Esophagus squamous epithelium (tissue), 5 donors: ENCODE measurements at regions not wholly inside any gene's neighbourhood (a gene's known extent, or its start where the extent isn't known, plus 50 kb on each side); places are given as distances from the start of the nearest gene placed in this dataset.

Source experiments
- DNase-seq: peaks from one replicate; lab custom pipeline; 2025; lab: John Stamatoyannopoulos, UW
- H3K27ac ChIP-seq, 4 donors: fragments of 200-600 bp; sonication (generic); one replicate each; pipeline ENCODE4 v1.5.1; 2016 to 2019; ENCODE audit warnings: mild to moderate bottlenecking in 1 of 4
- H3K27me3 ChIP-seq, 4 donors: fragments of 200-600 bp; sonication (generic); 1 replicate in 3 of 4; 2 replicates in 1 of 4; pipeline versions ENCODE4 v1.5.1 to v1.6.0; 2017 to 2021; ENCODE audit warnings: antibody characterized with exemption in 1 of 4
- H3K36me3 ChIP-seq, 3 donors: fragments of 200-600 bp; sonication (generic); one replicate each; pipeline ENCODE4 v1.5.1; 2016 to 2019
- H3K4me1 ChIP-seq, 3 donors: fragments of 200-600 bp; sonication (generic); one replicate each; pipeline ENCODE4 v1.5.1; 2017 to 2019
- H3K4me3 ChIP-seq, 4 donors: fragments of 200-600 bp; sonication (generic); 1 replicate in 3 of 4; 2 replicates in 1 of 4; pipeline ENCODE4 v1.5.1; 2016 to 2019; ENCODE audit warnings: mild to moderate bottlenecking in 2 of 4, moderate library complexity in 1 of 4
- H3K9me3 ChIP-seq, 3 donors: fragments of 200-600 bp; sonication (generic); one replicate each; pipeline ENCODE4 v1.5.1; 2016 to 2019
- CTCF ChIP-seq, 6 experiments: fragments of 450-650 bp in 4 of 6; fragments of 200-600 bp in 2 of 6; sonication (generic) in 2 of 6; IDR thresholded peaks; one replicate each; pipeline ENCODE4 v1.5.1; 2016 to 2019; ENCODE audit warnings: antibody characterized with exemption in 6 of 6, mild to moderate bottlenecking in 4 of 6, moderate library complexity in 4 of 6
- POLR2A ChIP-seq, 4 donors: fragments of 450-650 bp; IDR thresholded peaks; one replicate each; pipeline ENCODE4 v1.6.1; 2017; ENCODE audit warnings: antibody characterized with exemption in 4 of 4, mild to moderate bottlenecking in 4 of 4, moderate library complexity in 3 of 4
- WGBS, 2 donors: methylation state at CpG; one replicate each; pipeline ENCODE4 v1.1.5; 2018; 5-methylcytosine and 5-hydroxymethylcytosine counted together
- intact Hi-C: fragments of 100-400 bp; cut with DNase I; formaldehyde crosslinking; loops from one replicate; pipeline ENCODE4 v1.15.0; 2022
- donor health status: DM: yes; HTN: yes; CAD: no.

- Histone ChIP-seq H3K4me1 (no peaks in the 10 kb centered on the region), H3K9me3 (no peaks in the 10 kb centered on the region), H3K4me3 (no peak overlapping the region), H3K27ac (no peak overlapping the region), H3K36me3 (no peaks in the 10 kb centered on the region), H3K27me3 (no peaks in the 10 kb centered on the region)
- no peak for DNase-seq
- intact Hi-C loops: no loop called here
- TF ChIP-seq CTCF (IDR thresholded peaks at IDR 0.05): no peak
- no peak for TF ChIP-seq POLR2A (IDR thresholded peaks at IDR 0.05)
- WGBS, 2 donors: 87 to 91% methylated on average over 2 of the region's 2 CpGs
Observed at GRCh38 chr3:106047221-106047620, 178.4 kb upstream of the CBLB start.

- no peak for DNase-seq
- intact Hi-C loops: no loop called here
- whole genome bisulfite sequencing, 2 donors: 87 to 88% methylated on average over 2 of the region's 2 CpGs
- no peak for TF ChIP-seq CTCF (IDR thresholded peaks at IDR 0.05)
- TF ChIP-seq POLR2A (IDR thresholded peaks at IDR 0.05): no peak
- H3K27ac ChIP-seq: no peak overlapping the region
- H3K4me1 ChIP-seq: no peaks in the 10 kb centered on the region
- no peak overlapping the region for H3K4me3 ChIP-seq
- no peaks in the 10 kb centered on the region for H3K36me3 ChIP-seq
- H3K9me3 ChIP-seq: no peaks in the 10 kb centered on the region
- no peaks in the 10 kb centered on the region for H3K27me3 ChIP-seq
Observed at GRCh38 chr3:106048946-106049481, 180.2 kb upstream of the CBLB start.

- TF ChIP-seq CTCF (IDR thresholded peaks at IDR 0.05) (no peak), POLR2A (IDR thresholded peaks at IDR 0.05) (no peak)
- DNase-seq: no peak
- intact Hi-C loops: no loop called here
Observed at GRCh38 chr3:106049821-106050220, 181.0 kb upstream of the CBLB start.

GRCh38 chr3:106056931-106057330 is 188.1 kb upstream of the CBLB start:
- Histone ChIP-seq H3K27me3 (no peaks in the 10 kb centered on the region), H3K36me3 (no peaks in the 10 kb centered on the region), H3K4me3 (no peak overlapping the region), H3K9me3 (no peaks in the 10 kb centered on the region), H3K27ac (no peak overlapping the region), H3K4me1 (no peaks in the 10 kb centered on the region)
- intact Hi-C loops: no loop called here
- no peak for DNase-seq
- TF ChIP-seq POLR2A (IDR thresholded peaks at IDR 0.05): no peak
- no peak for TF ChIP-seq CTCF (IDR thresholded peaks at IDR 0.05)
- 82 to 92% methylated on average over 3 of the region's 3 CpGs for WGBS, 2 donors

More at GRCh38 chr3:106049821-106050220, 181.0 kb upstream of the CBLB start:
- H3K4me1 ChIP-seq: no peaks in the 10 kb centered on the region
- H3K27ac ChIP-seq: no peak overlapping the region
- H3K27me3 ChIP-seq: no peaks in the 10 kb centered on the region
- no peaks in the 10 kb centered on the region for H3K36me3 ChIP-seq
- no peak overlapping the region for H3K4me3 ChIP-seq
- no peaks in the 10 kb centered on the region for H3K9me3 ChIP-seq

- Histone ChIP-seq H3K27ac (no peak overlapping the region), H3K27me3 (no peaks in the 10 kb centered on the region), H3K9me3 (no peaks in the 10 kb centered on the region), H3K4me1 (no peaks in the 10 kb centered on the region), H3K36me3 (no peaks in the 10 kb centered on the region), H3K4me3 (no peak overlapping the region)
- DNase-seq: no peak
- TF ChIP-seq POLR2A (IDR thresholded peaks at IDR 0.05): no peak
- TF ChIP-seq CTCF (IDR thresholded peaks at IDR 0.05): no peak
- intact Hi-C loops: no loop called here
- WGBS, 2 donors: 82% methylated on average over 2 of the region's 2 CpGs
Observed at GRCh38 chr3:106058475-106058874, 189.7 kb upstream of the CBLB start.
